Thymus (tissue), 11 donors: ENCODE measurements at regions not wholly inside any gene's neighbourhood (a gene's known extent, or its start where the extent isn't known, plus 50 kb on each side); places are given as distances from the start of the nearest gene placed in this dataset.

Experiments used
- DNase-seq, 9 donors: peaks; one replicate each; pipeline ENCODE4 v3.0.0-alpha.2; 2013; ENCODE audit warnings: low spot score in 9 of 9, low read depth in 6 of 9, missing footprints in 1 of 9
- H3K27ac ChIP-seq, 2 donors: one replicate each; pipeline ENCODE4 v1.5.1; 2013; ENCODE audit warnings: control low read depth in 1 of 2, low read depth in 1 of 2, low read length in 1 of 2, mild to moderate bottlenecking in 1 of 2, moderate library complexity in 1 of 2
- H3K27me3 ChIP-seq, 2 donors: one replicate each; pipeline ENCODE4 v1.5.1; 2013; ENCODE audit warnings: low read length in 1 of 2; ENCODE audit not compliant: control insufficient read depth in 2 of 2, insufficient read depth in 1 of 2
- H3K36me3 ChIP-seq, 2 donors: one replicate each; pipeline ENCODE4 v1.5.1; 2013; ENCODE audit warnings: low read length in 1 of 2, mild to moderate bottlenecking in 1 of 2, moderate library complexity in 1 of 2; ENCODE audit not compliant: control insufficient read depth in 2 of 2, insufficient read depth in 2 of 2
- H3K4me1 ChIP-seq, 2 donors: one replicate each; pipeline ENCODE4 v1.5.1; 2013; ENCODE audit warnings: low read length in 2 of 2; ENCODE audit not compliant: control insufficient read depth in 2 of 2, insufficient read depth in 2 of 2
- H3K4me3 ChIP-seq, 2 donors: one replicate each; pipeline ENCODE4 v1.5.1; 2013; ENCODE audit warnings: low read length in 2 of 2, control low read depth in 1 of 2, mild to moderate bottlenecking in 1 of 2
- H3K9me3 ChIP-seq, 2 donors: one replicate each; pipeline ENCODE4 v1.5.1; 2013; ENCODE audit warnings: low read length in 1 of 2, mild to moderate bottlenecking in 1 of 2; ENCODE audit not compliant: control insufficient read depth in 2 of 2, insufficient read depth in 1 of 2
- WGBS: extraction: QIAGEN DNeasy Blood & Tissue Kit; methylation state at CpG from one replicate; pipeline ENCODE4 v1.1.7; 2013; 5-methylcytosine and 5-hydroxymethylcytosine counted together
- donor health status: healthy.

- H3K27me3 ChIP-seq = peaks cover 0 to 2% of the 10 kb centered on the region in 2 donors
- peaks cover 0 to 2% of the 10 kb centered on the region in 2 donors for H3K9me3 ChIP-seq
- no peaks in the 10 kb centered on the region for H3K36me3 ChIP-seq
- no peak for DNase-seq
- H3K4me1 ChIP-seq = no peaks in the 10 kb centered on the region
- no peak overlapping the region for H3K27ac ChIP-seq
- WGBS = 91% methylated on average over 17 of the region's 17 CpGs
- H3K4me3 ChIP-seq = no peak overlapping the region
Measured at GRCh38 chr2:20537423-20538307, 90.8 kb downstream of the RHOB start.

DNA sequence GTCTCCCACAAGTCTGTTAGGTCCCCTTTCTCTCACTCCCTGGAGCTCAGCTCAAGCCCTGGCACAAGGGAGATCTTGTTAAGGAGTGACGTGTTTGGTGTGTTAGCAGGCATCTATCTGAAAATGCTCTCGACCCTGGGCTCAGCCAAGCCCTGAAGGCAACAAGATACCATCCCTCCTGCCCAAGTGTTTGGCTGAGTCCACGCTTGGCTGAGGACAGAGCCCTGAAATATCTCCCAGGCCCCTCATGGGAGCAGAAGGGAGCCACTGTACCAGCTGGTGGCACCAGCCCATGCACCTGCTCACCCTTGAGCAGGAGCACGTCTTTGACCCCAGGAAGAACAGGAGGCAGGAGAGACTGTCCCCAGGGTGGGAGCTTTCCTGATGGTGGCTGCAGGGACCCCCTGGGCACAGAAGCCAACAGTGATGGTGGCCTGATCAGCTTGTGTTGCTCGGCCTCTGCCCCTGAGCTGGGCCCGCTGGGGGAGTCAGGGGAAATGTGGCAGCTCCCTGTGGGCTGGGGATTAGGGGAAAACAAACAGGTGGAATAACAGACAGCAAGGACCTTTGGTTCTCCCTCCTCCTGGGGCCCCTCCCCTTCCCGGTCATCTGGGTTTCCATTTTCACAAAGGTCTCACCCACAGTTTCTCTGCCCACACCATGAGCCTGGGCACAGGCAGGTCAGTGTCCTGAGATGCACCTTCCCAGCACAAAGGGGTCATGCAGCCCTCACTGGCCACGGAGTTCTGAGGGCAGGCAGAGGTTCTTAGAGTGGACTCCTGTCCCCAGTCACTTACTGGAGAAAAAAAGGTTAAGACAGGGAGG is 91.6 kb downstream of the RHOB start:
- H3K27me3 ChIP-seq = no peaks in the 10 kb centered on the region
- H3K36me3 ChIP-seq = no peaks in the 10 kb centered on the region
- peaks cover 0 to 3% of the 10 kb centered on the region in 2 donors for H3K4me1 ChIP-seq
- no peak for DNase-seq
- no peak overlapping the region for H3K27ac ChIP-seq
- H3K9me3 ChIP-seq = peaks cover 0 to 3% of the 10 kb centered on the region in 2 donors
- no peak overlapping the region for H3K4me3 ChIP-seq
- WGBS = 91% methylated on average over 8 of the region's 8 CpGs

GRCh38 chr2:20539133-20539719 is 92.4 kb downstream of the RHOB start:
- Histone ChIP-seq H3K27ac (no peak overlapping the region), H3K9me3 (peaks cover 0 to 3% of the 10 kb centered on the region in 2 donors), H3K4me1 (peaks cover 0 to 3% of the 10 kb centered on the region in 2 donors), H3K4me3 (no peak overlapping the region), H3K27me3 (no peaks in the 10 kb centered on the region), H3K36me3 (no peaks in the 10 kb centered on the region)
- no peak for DNase-seq
- 88% methylated on average over 6 of the region's 6 CpGs for WGBS

DNA sequence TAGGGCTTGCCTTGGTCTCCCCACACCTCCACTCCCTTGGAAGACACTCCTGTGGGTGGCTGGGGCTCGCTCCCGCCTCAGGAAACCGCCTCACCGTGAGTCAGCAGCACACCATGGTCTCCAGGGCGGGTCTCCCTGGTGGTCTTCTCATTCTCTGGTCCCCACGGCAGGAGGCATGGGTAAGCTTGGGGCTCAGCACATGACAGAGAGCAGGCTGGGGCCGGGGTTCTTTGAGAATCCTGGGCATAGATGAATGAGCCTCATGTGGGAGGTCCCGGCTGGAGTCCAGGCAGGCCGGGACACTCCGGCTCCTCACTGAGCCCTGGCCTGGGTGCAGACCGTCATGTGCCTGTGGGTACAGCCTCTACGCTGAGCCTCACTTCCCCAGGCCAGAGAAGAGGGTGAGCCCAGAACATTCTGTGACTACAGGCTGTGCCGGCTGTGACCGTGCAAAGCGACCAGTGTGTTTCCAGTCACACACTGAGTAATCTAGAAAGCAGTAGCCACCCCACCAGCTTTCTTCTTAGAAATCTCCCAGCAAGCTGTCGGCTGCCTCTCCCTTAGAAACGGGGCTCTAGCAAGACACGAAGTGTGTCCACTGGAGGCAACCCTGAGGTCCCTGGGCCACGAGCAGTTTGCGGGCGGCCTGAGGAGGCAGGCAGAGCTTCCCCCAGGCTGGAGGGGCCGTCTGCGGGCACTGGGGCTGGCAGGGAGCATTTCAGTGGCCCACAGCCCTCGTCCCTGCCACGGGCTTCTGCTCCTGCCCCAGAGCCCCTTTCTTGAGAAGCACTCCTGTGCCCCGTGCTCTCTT is 93.1 kb downstream of the RHOB start:
- peaks cover 0 to 3% of the 10 kb centered on the region in 2 donors for H3K4me1 ChIP-seq
- no peak overlapping the region for H3K27ac ChIP-seq
- H3K9me3 ChIP-seq = peaks cover 0 to 3% of the 10 kb centered on the region in 2 donors
- 90% methylated on average over 26 of the region's 26 CpGs for WGBS
- DNase-seq = no peak
- no peaks in the 10 kb centered on the region for H3K36me3 ChIP-seq
- H3K27me3 ChIP-seq = no peaks in the 10 kb centered on the region
- no peak overlapping the region for H3K4me3 ChIP-seq

- no peak for DNase-seq
- peaks cover 0 to 3% of the 10 kb centered on the region in 2 donors for H3K4me1 ChIP-seq
- H3K4me3 ChIP-seq = no peak overlapping the region
- H3K27me3 ChIP-seq = no peaks in the 10 kb centered on the region
- H3K36me3 ChIP-seq = no peaks in the 10 kb centered on the region
- peaks cover 0 to 3% of the 10 kb centered on the region in 2 donors for H3K9me3 ChIP-seq
- WGBS = 94% methylated on average over 16 of the region's 16 CpGs
- H3K27ac ChIP-seq = no peak overlapping the region
Measured at GRCh38 chr2:20540587-20541293, 93.9 kb downstream of the RHOB start.

DNA sequence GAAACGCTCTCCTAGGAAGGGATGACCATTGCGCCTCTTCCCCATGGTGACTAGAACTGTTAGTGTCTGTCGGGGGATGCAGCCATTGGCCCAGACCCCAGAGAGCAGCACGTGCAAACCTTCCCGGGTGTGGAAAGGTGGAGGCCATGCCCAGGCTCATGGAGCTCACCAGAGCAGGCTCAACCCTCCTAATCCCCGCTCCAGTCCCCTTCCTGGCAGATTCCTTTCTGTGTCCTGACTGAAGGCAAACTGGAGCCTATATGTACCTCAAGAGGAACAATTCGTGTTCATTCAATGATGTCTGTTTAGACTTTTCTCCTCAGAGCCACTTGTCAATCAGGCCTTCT is 94.4 kb downstream of the RHOB start:
- WGBS = 94% methylated on average over 7 of the region's 7 CpGs
- no peak overlapping the region for H3K4me3 ChIP-seq
- H3K4me1 ChIP-seq = peaks cover 0 to 3% of the 10 kb centered on the region in 2 donors
- H3K27me3 ChIP-seq = no peaks in the 10 kb centered on the region
- DNase-seq = no peak
- no peaks in the 10 kb centered on the region for H3K36me3 ChIP-seq
- no peak overlapping the region for H3K27ac ChIP-seq
- H3K9me3 ChIP-seq = peaks cover 0 to 3% of the 10 kb centered on the region in 2 donors

DNA sequence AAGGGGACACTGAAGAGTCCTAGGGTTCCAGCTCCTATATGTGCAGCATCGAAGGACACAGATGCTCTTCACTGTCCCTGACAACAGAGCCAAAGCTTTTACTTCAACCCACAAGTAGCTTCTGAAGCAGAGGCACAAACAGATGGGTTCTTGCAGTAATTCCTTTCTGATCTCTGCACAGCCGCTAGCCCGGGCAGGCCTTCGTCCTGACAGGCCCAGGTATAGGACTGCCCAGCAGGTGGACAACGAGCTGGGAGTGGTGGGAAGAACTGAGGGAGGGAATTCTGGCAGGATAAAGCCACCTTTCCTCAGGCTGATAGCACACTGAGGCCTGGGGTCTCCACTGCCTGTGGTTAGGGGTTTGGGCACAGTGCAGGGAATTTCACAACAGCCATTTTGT is 94.8 kb downstream of the RHOB start:
- peaks cover 0 to 3% of the 10 kb centered on the region in 2 donors for H3K4me1 ChIP-seq
- no peaks in the 10 kb centered on the region for H3K27me3 ChIP-seq
- WGBS = 91% methylated on average over 5 of the region's 5 CpGs
- no peak overlapping the region for H3K27ac ChIP-seq
- DNase-seq = no peak
- no peak overlapping the region for H3K4me3 ChIP-seq
- no peaks in the 10 kb centered on the region for H3K36me3 ChIP-seq
- H3K9me3 ChIP-seq = peaks cover 0 to 3% of the 10 kb centered on the region in 2 donors

- no peak for DNase-seq
Measured at GRCh38 chr2:20542269-20542668, 95.4 kb downstream of the RHOB start.

More at GRCh38 chr2:20542269-20542668, 95.4 kb downstream of the RHOB start:
- WGBS = 91% methylated on average over 13 of the region's 13 CpGs
- Histone ChIP-seq H3K4me1 (peaks cover 0 to 3% of the 10 kb centered on the region in 2 donors), H3K9me3 (peaks cover 0 to 3% of the 10 kb centered on the region in 2 donors), H3K27ac (no peak overlapping the region), H3K4me3 (no peak overlapping the region), H3K27me3 (no peaks in the 10 kb centered on the region), H3K36me3 (no peaks in the 10 kb centered on the region)
